Mesodermal cell (in vitro differentiated cells): ENCODE measurements at regions not wholly inside any gene's neighbourhood (a gene's known extent, or its start where the extent isn't known, plus 50 kb on each side); places are given as distances from the start of the nearest gene placed in this dataset.

Experiments used
- H3K27ac ChIP-seq: 2 replicates; pipeline ENCODE4 v1.7.0; 2013; ENCODE audit warnings: mild to moderate bottlenecking, low read depth, low read length, moderate library complexity; ENCODE audit not compliant: severe bottlenecking
- H3K36me3 ChIP-seq: 2 replicates; pipeline ENCODE4 v1.7.1; 2013; ENCODE audit warnings: mild to moderate bottlenecking, low read length, moderate library complexity; ENCODE audit not compliant: control insufficient read depth, insufficient read depth
- H3K4me1 ChIP-seq: one replicate; pipeline ENCODE4 v1.7.1; 2013; ENCODE audit warnings: mild to moderate bottlenecking, low read length; ENCODE audit not compliant: insufficient read depth, control insufficient read depth, poor library complexity, severe bottlenecking
- H3K4me3 ChIP-seq: 2 replicates; pipeline ENCODE4 v1.7.0; 2013; ENCODE audit warnings: low read length, control low read depth, mild to moderate bottlenecking; ENCODE audit not compliant: insufficient read depth, poor library complexity, severe bottlenecking; ENCODE audit errors: extremely low read depth
- H3K9me3 ChIP-seq: 2 replicates; pipeline ENCODE4 v1.7.1; 2013; ENCODE audit warnings: mild to moderate bottlenecking, low read length, moderate library complexity; ENCODE audit not compliant: control insufficient read depth
- WGBS, 2 experiments: methylation state at CpG; one replicate each; pipeline ENCODE4 v1.1.5; 2013; ENCODE audit warnings: missing lambda C conversion rate in 2 of 2; ENCODE audit not compliant: insufficient coverage in 2 of 2; 5-methylcytosine and 5-hydroxymethylcytosine counted together

DNA sequence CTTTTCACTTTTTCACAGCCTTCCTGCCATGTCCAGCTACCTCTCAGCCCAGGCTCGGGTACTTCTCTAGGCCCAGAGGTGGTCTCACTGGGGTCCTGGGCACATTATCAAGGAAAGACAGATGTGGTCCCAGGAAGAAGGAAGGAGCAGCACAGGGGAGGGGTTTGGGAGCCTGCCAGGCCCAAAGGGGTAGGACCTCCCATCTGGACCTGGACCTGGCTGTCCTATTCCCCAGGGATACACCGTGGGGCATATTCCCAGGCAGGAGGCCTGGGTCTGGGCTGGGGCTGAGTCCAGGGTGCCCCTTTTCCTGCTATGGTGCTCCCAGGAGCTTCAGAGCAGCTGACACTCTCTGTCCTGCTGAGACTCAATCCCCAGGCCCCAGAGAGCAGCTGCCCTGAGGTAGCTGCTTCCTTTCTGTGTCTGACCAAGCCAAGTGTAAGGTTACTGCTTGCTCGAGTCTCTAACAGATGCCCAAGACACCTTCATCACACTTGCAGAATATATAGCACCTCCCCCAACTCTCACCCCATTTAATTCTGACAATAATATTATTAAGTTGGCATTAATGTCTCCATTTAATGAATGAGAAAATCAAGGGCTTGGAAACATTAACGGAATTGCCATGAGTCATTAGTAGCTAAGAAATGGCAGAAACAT lies 232.0 kb downstream of the BUD13 start:
- H3K36me3 ChIP-seq, result no peaks in the 10 kb centered on the region
- no peaks in the 10 kb centered on the region for H3K9me3 ChIP-seq
- H3K4me1 ChIP-seq, result no peaks in the 10 kb centered on the region
- no peak overlapping the region for H3K27ac ChIP-seq
- 75 to 80% methylated on average over 2 to 3 of the region's 4 CpGs for WGBS, 2 experiments
- H3K4me3 ChIP-seq, result no peak overlapping the region

DNA sequence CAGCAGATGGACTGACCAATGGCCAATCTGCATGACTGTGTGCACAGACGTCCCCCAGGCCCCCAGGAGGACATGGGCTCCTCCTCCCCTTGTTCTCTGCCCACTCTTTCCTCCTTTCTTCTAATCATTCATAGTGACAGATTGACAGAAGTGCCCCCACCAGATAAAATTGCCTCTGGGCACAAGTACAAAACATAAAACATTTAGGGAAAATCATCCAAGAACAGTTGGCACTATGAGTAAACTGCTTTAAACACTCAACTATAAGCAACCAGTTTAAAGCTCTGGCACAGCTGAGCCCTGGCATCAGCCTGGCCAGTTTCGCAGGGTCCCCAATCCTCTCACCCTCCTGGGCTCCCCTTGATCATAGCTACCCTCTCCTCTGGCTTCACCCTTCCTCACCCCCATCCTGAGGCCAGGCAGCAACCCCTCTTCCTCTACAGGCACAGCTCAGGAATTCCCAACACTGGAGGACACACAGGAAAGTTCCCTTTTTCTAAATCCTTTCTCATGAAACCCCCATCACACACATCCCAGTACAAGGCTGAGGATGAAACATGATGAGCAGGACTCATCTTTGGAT lies 232.9 kb downstream of the BUD13 start:
- H3K9me3 ChIP-seq, result no peaks in the 10 kb centered on the region
- H3K4me3 ChIP-seq, result no peak overlapping the region
- WGBS, 2 experiments, result 61 to 100% methylated on average over 1 to 2 of the region's 2 CpGs
- no peaks in the 10 kb centered on the region for H3K36me3 ChIP-seq
- H3K27ac ChIP-seq, result no peak overlapping the region
- H3K4me1 ChIP-seq, result no peaks in the 10 kb centered on the region

DNA sequence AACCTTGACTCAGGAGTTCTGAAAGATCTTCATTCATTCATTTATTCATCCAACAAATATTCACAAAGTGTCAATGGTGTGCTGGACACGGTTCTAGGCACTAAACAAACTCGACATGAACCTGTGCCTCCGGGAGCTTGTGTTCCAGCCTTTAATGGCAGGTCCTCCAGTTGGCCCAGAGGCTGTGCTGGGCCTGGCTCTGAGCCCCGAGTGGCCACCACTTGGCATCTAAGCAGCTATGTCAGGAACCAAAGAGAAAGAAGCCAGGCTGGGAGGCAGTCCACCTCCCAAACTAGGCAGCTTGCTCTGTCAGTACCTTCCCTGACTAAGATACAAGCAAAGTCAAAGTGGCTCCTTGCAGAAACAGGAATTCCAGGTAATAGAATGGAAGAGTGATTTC lies 233.6 kb downstream of the BUD13 start:
- H3K36me3 ChIP-seq, result no peaks in the 10 kb centered on the region
- H3K4me1 ChIP-seq, result no peaks in the 10 kb centered on the region
- 87 to 90% methylated on average over 4 of the region's 4 CpGs for WGBS, 2 experiments
- H3K27ac ChIP-seq, result no peak overlapping the region
- no peak overlapping the region for H3K4me3 ChIP-seq
- H3K9me3 ChIP-seq, result no peaks in the 10 kb centered on the region

- H3K36me3 ChIP-seq, result no peaks in the 10 kb centered on the region
- no peak overlapping the region for H3K4me3 ChIP-seq
- 63 to 80% methylated on average over 1 to 3 of the region's 3 CpGs for WGBS, 2 experiments
- H3K27ac ChIP-seq, result no peak overlapping the region
- H3K4me1 ChIP-seq, result no peaks in the 10 kb centered on the region
- no peaks in the 10 kb centered on the region for H3K9me3 ChIP-seq
Measured at GRCh38 chr11:116538677-116539076, 234.1 kb downstream of the BUD13 start.

DNA sequence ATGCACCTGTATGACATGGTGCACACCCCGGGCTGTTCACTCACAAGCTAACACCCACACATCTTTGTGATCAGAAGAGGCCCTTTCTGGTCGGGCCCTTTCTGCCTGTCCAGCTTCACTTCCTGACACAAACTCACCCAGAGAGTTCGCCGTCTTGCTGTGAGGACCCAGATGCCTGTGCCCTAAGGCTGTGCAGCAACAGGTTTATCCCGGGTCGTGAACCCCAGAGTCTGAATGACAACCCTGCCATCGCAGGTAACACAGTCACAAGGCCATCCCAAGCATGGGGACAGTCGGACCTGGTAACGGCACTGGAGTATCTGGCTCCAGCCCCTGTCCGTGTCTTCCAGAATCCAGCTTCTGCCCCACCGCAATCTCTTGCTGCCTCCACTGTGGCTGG lies 235.1 kb downstream of the BUD13 start:
- no peaks in the 10 kb centered on the region for H3K9me3 ChIP-seq
- H3K4me1 ChIP-seq, result no peaks in the 10 kb centered on the region
- H3K36me3 ChIP-seq, result no peaks in the 10 kb centered on the region
- H3K4me3 ChIP-seq, result no peak overlapping the region
- H3K27ac ChIP-seq, result no peak overlapping the region
- WGBS, 2 experiments, result 91 to 95% methylated on average over 11 of the region's 11 CpGs

- Histone ChIP-seq H3K36me3 (no peaks in the 10 kb centered on the region), H3K27ac (no peak overlapping the region), H3K9me3 (no peaks in the 10 kb centered on the region), H3K4me1 (no peaks in the 10 kb centered on the region), H3K4me3 (no peak overlapping the region)
- WGBS, 2 experiments, result 87 to 92% methylated on average over 4 to 5 of the region's 10 CpGs
Measured at GRCh38 chr11:116537121-116537520, 235.7 kb downstream of the BUD13 start.

GRCh38 chr11:116536416-116536815 lies 236.4 kb downstream of the BUD13 start:
- Histone ChIP-seq H3K9me3 (no peaks in the 10 kb centered on the region), H3K4me3 (no peak overlapping the region), H3K36me3 (no peaks in the 10 kb centered on the region), H3K27ac (no peak overlapping the region), H3K4me1 (no peaks in the 10 kb centered on the region)
- 81 to 100% methylated on average over 3 of the region's 3 CpGs for WGBS, 2 experiments

DNA sequence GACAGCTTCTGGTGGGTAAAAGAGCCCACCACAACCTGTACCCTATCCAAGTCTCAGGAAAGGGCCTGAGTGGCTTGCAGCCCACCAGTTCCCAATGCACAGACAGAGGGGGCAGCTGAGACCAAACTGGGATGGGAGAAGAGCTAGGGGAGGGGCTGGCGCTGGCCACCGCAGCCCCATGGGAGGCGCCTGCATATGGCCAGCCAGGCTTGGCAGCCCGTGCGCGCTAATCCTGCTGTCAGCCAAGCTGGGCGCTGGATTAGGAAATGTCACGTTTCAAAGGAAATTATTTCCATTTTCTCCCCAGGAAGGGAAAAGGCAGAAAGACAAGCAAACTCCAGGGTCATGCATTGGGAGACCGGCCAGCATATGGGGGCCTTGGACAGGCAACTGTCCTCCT lies 236.8 kb downstream of the BUD13 start:
- H3K4me3 ChIP-seq, result no peak overlapping the region
- H3K27ac ChIP-seq, result no peak overlapping the region
- WGBS, 2 experiments, result 83 to 96% methylated on average over 8 of the region's 9 CpGs
- H3K9me3 ChIP-seq, result no peaks in the 10 kb centered on the region
- H3K36me3 ChIP-seq, result no peaks in the 10 kb centered on the region
- H3K4me1 ChIP-seq, result no peaks in the 10 kb centered on the region

DNA sequence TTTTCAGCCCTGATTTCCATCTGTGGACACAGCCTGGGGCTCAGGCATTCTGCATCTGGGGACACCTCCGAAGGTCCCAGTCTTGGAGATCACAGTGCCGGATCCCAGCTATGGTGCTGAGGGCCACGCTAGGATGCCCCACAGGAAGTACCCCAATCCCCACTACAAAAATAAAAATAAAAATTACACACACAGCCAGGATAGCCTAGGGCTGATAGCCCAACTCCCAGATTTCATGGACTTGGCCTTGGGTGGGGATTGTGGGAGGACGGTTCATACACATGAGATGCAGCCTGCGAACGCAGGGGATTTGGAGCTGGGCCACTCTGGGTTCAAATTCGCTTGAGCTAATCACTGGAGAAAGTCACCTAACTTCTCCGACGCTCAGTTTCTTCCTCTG lies 237.7 kb downstream of the BUD13 start:
- Histone ChIP-seq H3K36me3 (no peaks in the 10 kb centered on the region), H3K27ac (no peak overlapping the region), H3K9me3 (no peaks in the 10 kb centered on the region), H3K4me3 (no peak overlapping the region), H3K4me1 (no peaks in the 10 kb centered on the region)
- WGBS, 2 experiments, result 92 to 94% methylated on average over 7 to 8 of the region's 9 CpGs

DNA sequence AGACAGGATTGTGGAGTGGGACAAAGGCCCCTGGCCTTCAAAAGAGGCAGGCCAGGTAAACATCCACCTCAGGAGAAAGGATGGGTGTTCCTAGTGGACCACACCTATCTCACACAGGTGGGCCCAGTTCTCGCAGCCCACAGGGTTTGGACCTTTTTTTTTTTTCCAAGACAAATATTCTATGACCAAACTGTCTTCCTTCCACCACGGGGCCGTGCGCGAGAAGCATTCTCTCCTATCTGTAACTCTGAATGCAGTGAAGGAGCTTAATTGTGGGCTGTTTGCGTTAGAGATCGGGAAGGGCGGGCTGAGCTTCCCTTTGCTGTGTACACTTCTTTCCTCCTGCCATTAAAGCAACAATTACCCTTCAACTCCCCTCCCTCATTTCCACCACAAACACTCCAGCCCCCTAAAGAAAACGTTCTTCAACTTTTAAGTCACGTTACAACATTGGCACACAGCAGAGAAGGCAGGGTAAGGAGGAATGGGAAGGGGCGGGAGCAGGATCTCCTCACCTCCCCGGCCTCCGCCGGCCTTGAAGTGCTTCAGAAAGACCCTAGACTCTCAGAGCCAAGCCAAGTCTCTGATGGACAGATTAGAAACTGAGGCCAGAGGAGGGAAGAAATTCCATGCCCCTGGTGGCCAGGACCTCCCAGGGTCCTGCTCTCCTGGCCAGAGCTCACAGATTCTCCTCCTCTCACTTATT lies 238.4 kb downstream of the BUD13 start:
- no peak overlapping the region for H3K4me3 ChIP-seq
- no peaks in the 10 kb centered on the region for H3K4me1 ChIP-seq
- WGBS, 2 experiments, result 74 to 92% methylated on average over 6 to 10 of the region's 14 CpGs
- no peak overlapping the region for H3K27ac ChIP-seq
- no peaks in the 10 kb centered on the region for H3K36me3 ChIP-seq
- no peaks in the 10 kb centered on the region for H3K9me3 ChIP-seq
